SK-N-SH (cell line): ENCODE measurements at regions not wholly inside any gene's neighbourhood (a gene's known extent, or its start where the extent isn't known, plus 50 kb on each side); places are given as distances from the start of the nearest gene placed in this dataset.

ENCODE experiments used
- CTCF ChIA-PET: fragments of 300-600, 350-600 bp; formaldehyde crosslinking; extraction: SDS; loops from one replicate; lab custom pipeline; 2021; lab: Yijun Ruan, JAX
- POLR2A ChIA-PET: fragments of 350-600 bp; sonication (Branson Sonifier 250); formaldehyde crosslinking; extraction: SDS; loops from one replicate; lab custom pipeline; 2020; ENCODE audit warnings: antibody characterized with exemption, inconsistent platforms; lab: Yijun Ruan, JAX
- DNase-seq: peaks from one replicate; pipeline ENCODE4 v3.0.0; 2012
- H2AFZ ChIP-seq: fragments of 200-600 bp; sonication (generic); 2 replicates; pipeline ENCODE4 v1.8.1; 2016; ENCODE audit warnings: antibody characterized with exemption, mild to moderate bottlenecking, low read depth
- H3F3A ChIP-seq: fragments of 200-600 bp; sonication (generic); replicated peaks from 2 replicates; pipeline ENCODE3; 2016; ENCODE audit warnings: antibody characterized with exemption, mild to moderate bottlenecking; ENCODE audit not compliant: insufficient read depth
- H3K27ac ChIP-seq, 2 experiments: fragments of 200-500 bp in 1 of 2; fragments of 200-600 bp in 1 of 2; sonication (Bioruptor generic) in 1 of 2; sonication (generic), shearing (Covaris generic) in 1 of 2; 2 replicates each; pipeline versions ENCODE4 v1.5.1 to v1.6.1; 2014 to 2016; ENCODE audit warnings: low read depth in 2 of 2, inconsistent platforms in 1 of 2, low read length in 1 of 2, mild to moderate bottlenecking in 1 of 2, mixed read lengths in 1 of 2
- H3K27me3 ChIP-seq: fragments of 200-600 bp; sonication (generic), shearing (Covaris generic); 2 replicates; pipeline ENCODE4 v1.6.1; 2016; ENCODE audit warnings: mixed run types; ENCODE audit not compliant: insufficient read depth
- H3K36me3 ChIP-seq, 2 experiments: fragments of 200-500 bp in 1 of 2; fragments of 200-600 bp in 1 of 2; sonication (Bioruptor generic) in 1 of 2; sonication (generic) in 1 of 2; replicated peaks in 1 of 2; 2 replicates each; pipeline versions ENCODE3 to v1.5.1; 2014 to 2016; ENCODE audit warnings: low read length in 1 of 2, mild to moderate bottlenecking in 1 of 2; ENCODE audit not compliant: insufficient read depth in 2 of 2, control insufficient read depth in 1 of 2
- H3K4me1 ChIP-seq, 2 experiments: fragments of 200-500 bp in 1 of 2; fragments of 200-600 bp in 1 of 2; sonication (Bioruptor generic) in 1 of 2; sonication (generic), shearing (Covaris generic) in 1 of 2; 2 replicates each; pipeline versions ENCODE4 v1.5.1 to v1.6.1; 2014 to 2016; ENCODE audit warnings: low read depth in 1 of 2, low read length in 1 of 2, mixed run types in 1 of 2; ENCODE audit not compliant: insufficient read depth in 2 of 2, control insufficient read depth in 1 of 2
- H3K4me2 ChIP-seq: fragments of 200-600 bp; sonication (generic), shearing (Covaris generic); 2 replicates; pipeline ENCODE4 v1.6.1; 2017; ENCODE audit warnings: mixed run types
- H3K4me3 ChIP-seq, 2 experiments: fragments of 200-500 bp in 1 of 2; fragments of 200-600 bp in 1 of 2; sonication (Bioruptor generic) in 1 of 2; sonication (generic), shearing (Covaris generic) in 1 of 2; 2 replicates each; pipeline versions ENCODE4 v1.5.1 to v1.8.1; 2014 to 2016; ENCODE audit warnings: low read depth in 2 of 2, inconsistent platforms in 1 of 2, low read length in 1 of 2, mild to moderate bottlenecking in 1 of 2, mixed read lengths in 1 of 2, moderate library complexity in 1 of 2
- H3K79me2 ChIP-seq: fragments of 200-600 bp; sonication (generic); 2 replicates; pipeline ENCODE4 v1.8.1; 2017; ENCODE audit warnings: mild to moderate bottlenecking; ENCODE audit not compliant: insufficient read depth
- H3K9ac ChIP-seq: fragments of 200-600 bp; sonication (generic); 2 replicates; pipeline ENCODE4 v1.6.1; 2017; ENCODE audit warnings: mixed run types
- H3K9me2 ChIP-seq: fragments of 200-600 bp; sonication (generic); 2 replicates; pipeline ENCODE4 v1.6.1; 2017; ENCODE audit warnings: mixed run types
- H3K9me3 ChIP-seq: fragments of 200-600 bp; sonication (generic); 2 replicates; pipeline ENCODE4 v1.6.1; 2017; ENCODE audit warnings: mixed run types, mild to moderate bottlenecking, moderate library complexity
- H4K20me1 ChIP-seq: fragments of 200-600 bp; sonication (generic); 2 replicates; pipeline ENCODE4 v1.6.1; 2017; ENCODE audit warnings: mild to moderate bottlenecking, mixed run types; ENCODE audit not compliant: insufficient read depth
- CHD2 ChIP-seq: fragments of 150-350 bp; IDR thresholded peaks from 2 replicates; pipeline ENCODE4 v1.6.1; 2018; ENCODE audit warnings: low read length; ENCODE audit not compliant: partially characterized antibody
- EP300 ChIP-seq, 2 experiments: IDR thresholded peaks; 2 replicates each; pipeline versions ENCODE4 v1.4.0 to v1.6.1; 2012; ENCODE audit warnings: borderline replicate concordance in 1 of 2, low read depth in 1 of 2, low read length in 1 of 2
- FOSL2 ChIP-seq: IDR thresholded peaks from 2 replicates; pipeline ENCODE4 v1.4.0; 2012; ENCODE audit warnings: low read depth, mild to moderate bottlenecking, moderate library complexity, borderline replicate concordance
- FOXM1 ChIP-seq: IDR thresholded peaks from 2 replicates; pipeline ENCODE4 v1.4.0; 2012; ENCODE audit warnings: low read depth, mild to moderate bottlenecking
- GABPA ChIP-seq: IDR thresholded peaks from 2 replicates; pipeline ENCODE4 v1.4.0; 2012; ENCODE audit warnings: low read depth, mild to moderate bottlenecking
- GATA2 ChIP-seq: sonication (generic); formaldehyde crosslinking; IDR thresholded peaks from 2 replicates; pipeline ENCODE4 v1.5.0; 2020; ENCODE audit warnings: mild to moderate bottlenecking, missing genetic modification reagents
- IRF3 ChIP-seq: fragments of 150-350 bp; IDR thresholded peaks from 2 replicates; pipeline ENCODE4 v1.6.1; 2016; ENCODE audit warnings: mild to moderate bottlenecking, low read depth, low read length
- JUND ChIP-seq: IDR thresholded peaks from 2 replicates; pipeline ENCODE4 v1.4.0; 2012
- MAX ChIP-seq: IDR thresholded peaks from 2 replicates; pipeline ENCODE4 v1.4.0; 2012; ENCODE audit warnings: low read depth
- MEF2A ChIP-seq: IDR thresholded peaks from 2 replicates; pipeline ENCODE4 v1.4.0; 2012; ENCODE audit warnings: low read depth, borderline replicate concordance
- MXI1 ChIP-seq: IDR thresholded peaks from 2 replicates; pipeline ENCODE4 v1.6.1; 2012; ENCODE audit warnings: mild to moderate bottlenecking, low read depth, low read length, improper control_type of control experiment
- NRF1 ChIP-seq: IDR thresholded peaks from 2 replicates; pipeline ENCODE4 v1.6.1; 2012; ENCODE audit warnings: low read depth, mild to moderate bottlenecking, low read length
- PBX3 ChIP-seq: IDR thresholded peaks from 2 replicates; pipeline ENCODE4; 2012
- RAD21 ChIP-seq: IDR thresholded peaks from 2 replicates; pipeline ENCODE4 v1.6.1; 2012; ENCODE audit warnings: mild to moderate bottlenecking, low read length
- RFX5 ChIP-seq: IDR thresholded peaks from 2 replicates; pipeline ENCODE4 v1.6.1; 2012; ENCODE audit warnings: mild to moderate bottlenecking, improper control_type of control experiment, low read length
- RXRA ChIP-seq: IDR thresholded peaks from 2 replicates; pipeline ENCODE4 v1.4.0; 2012; ENCODE audit warnings: low read depth, mild to moderate bottlenecking, borderline replicate concordance
- TAF1 ChIP-seq: IDR thresholded peaks from 2 replicates; pipeline ENCODE4 v1.6.1; 2012; ENCODE audit warnings: low read depth, mild to moderate bottlenecking, low read length, moderate library complexity, borderline replicate concordance
- TCF12 ChIP-seq: IDR thresholded peaks from 2 replicates; pipeline ENCODE4 v1.4.0; 2012
- TEAD4 ChIP-seq: IDR thresholded peaks from 2 replicates; pipeline ENCODE4 v1.4.0; 2012; ENCODE audit warnings: mild to moderate bottlenecking, borderline replicate concordance; ENCODE audit not compliant: insufficient read depth
- YY1 ChIP-seq: IDR thresholded peaks from 2 replicates; pipeline ENCODE4 v1.4.0; 2012; ENCODE audit warnings: low read depth, mild to moderate bottlenecking
- WGBS: methylation state at CpG from one replicate; pipeline ENCODE4 v1.1.6; 2017; ENCODE audit warnings: low lambda C conversion rate; 5-methylcytosine and 5-hydroxymethylcytosine counted together

- DNase-seq, result no peak
- TF ChIP-seq GATA2 (CRISPR knock-in tag), result no peak
- TF ChIP-seq NRF1, result no peak
- no peak for TF ChIP-seq MXI1
- TF ChIP-seq TAF1, result no peak
- TF ChIP-seq IRF3, result no peak
- no peak for TF ChIP-seq TEAD4
- no peak for TF ChIP-seq YY1
- no peak overlapping the region for H3K9ac ChIP-seq
- H2AFZ ChIP-seq, result no peak overlapping the region
- ChIA-PET POLR2A (no interaction called here), CTCF (no interaction called here)
- H3K4me1 ChIP-seq, result no peaks in the 10 kb centered on the region
- H3K9me2 ChIP-seq, result no peaks in the 10 kb centered on the region
- no peak overlapping the region for H3K4me2 ChIP-seq
- H3K9me3 ChIP-seq, result no peaks in the 10 kb centered on the region
- no peaks in the 10 kb centered on the region for H3K36me3 ChIP-seq
- H3K4me3 ChIP-seq, result no peak overlapping the region
- H3K27ac ChIP-seq, result no peak overlapping the region
- peaks cover 2% of the 10 kb centered on the region for H3F3A ChIP-seq
- no peaks in the 10 kb centered on the region for H4K20me1 ChIP-seq
- no peaks in the 10 kb centered on the region for H3K27me3 ChIP-seq
- H3K79me2 ChIP-seq, result no peaks in the 10 kb centered on the region
These were observed 110.7 kb downstream of the FEM1C start for GRCh38 chr5:115433918-115434317.

- Histone ChIP-seq H2AFZ (no peak overlapping the region), H3F3A (peaks cover 3% of the 10 kb centered on the region), H3K9me2 (no peaks in the 10 kb centered on the region), H3K27ac (no peak overlapping the region), H3K9me3 (no peaks in the 10 kb centered on the region), H3K36me3 (no peaks in the 10 kb centered on the region), H3K27me3 (no peaks in the 10 kb centered on the region), H3K79me2 (no peaks in the 10 kb centered on the region), H3K4me2 (no peak overlapping the region), H4K20me1 (no peaks in the 10 kb centered on the region), H3K4me1 (no peaks in the 10 kb centered on the region), H3K4me3 (no peak overlapping the region), H3K9ac (no peak overlapping the region)
- TF ChIP-seq MEF2A (no peak), EP300 (IDR thresholded peaks at IDR 0.05; ENCODE audit: borderline replicate concordance in 1 of 2, low read depth in 1 of 2, low read length in 1 of 2) (no peak), TAF1 (no peak), CHD2 (no peak), TCF12 (0 out of 2 replicates have a peak, but pooled peaks have one; percentile 21)
- POLR2A ChIA-PET, result no interaction called here
- CTCF ChIA-PET, result no interaction called here
- no peak for DNase-seq
These were observed 111.9 kb downstream of the FEM1C start for GRCh38 chr5:115432691-115433090.

GRCh38 chr5:115431116-115431515 is 113.5 kb downstream of the FEM1C start:
- peaks cover 3% of the 10 kb centered on the region for H3F3A ChIP-seq
- no peaks in the 10 kb centered on the region for H3K9me3 ChIP-seq
- no peak for DNase-seq
- TF ChIP-seq JUND (no peak), MAX (no peak), GABPA (no peak), IRF3 (no peak), MEF2A (no peak), FOXM1 (no peak), MXI1 (no peak), FOSL2 (no peak), RXRA (no peak), RFX5 (no peak), TCF12 (no peak), PBX3 (no peak), GATA2 (CRISPR knock-in tag) (no peak), RAD21 (no peak)
- TF ChIP-seq, all 33 proteins: peak for 0
- no peaks in the 10 kb centered on the region for H3K4me1 ChIP-seq
- H3K9me2 ChIP-seq, result no peaks in the 10 kb centered on the region
- H4K20me1 ChIP-seq, result no peaks in the 10 kb centered on the region
- no peak overlapping the region for H3K9ac ChIP-seq
- 100% methylated on average over 1 of the region's 1 CpG for WGBS
- H3K36me3 ChIP-seq, result no peaks in the 10 kb centered on the region
- H3K79me2 ChIP-seq, result no peaks in the 10 kb centered on the region
- no peaks in the 10 kb centered on the region for H3K27me3 ChIP-seq
- no peak overlapping the region for H3K4me2 ChIP-seq
- no peak overlapping the region for H2AFZ ChIP-seq
- H3K4me3 ChIP-seq, result no peak overlapping the region
- ChIA-PET POLR2A (no interaction called here), CTCF (interaction anchor here (1.5 kb wide), 1 partner anchor 54 kb away, joined by 5 read pairs; no protein-coding TSS in a partner anchor)
- H3K27ac ChIP-seq, result no peak overlapping the region
